Upper lobe of left lung (tissue), 4 donors: ENCODE measurements at regions not wholly inside any gene's neighbourhood (a gene's known extent, or its start where the extent isn't known, plus 50 kb on each side); places are given as distances from the start of the nearest gene placed in this dataset.

Experiments used
- CTCF ChIP-seq, 6 experiments: fragments of 450-650 bp in 4 of 6; fragments of 200-600 bp in 2 of 6; sonication (generic) in 2 of 6; IDR thresholded peaks; one replicate each; pipeline ENCODE4 v1.5.1; 2016 to 2019; ENCODE audit warnings: antibody characterized with exemption in 6 of 6
- EP300 ChIP-seq, 4 donors: sonication (generic); formaldehyde crosslinking; IDR thresholded peaks; one replicate each; pipeline ENCODE4 v1.5.1; 2017; ENCODE audit warnings: antibody characterized with exemption in 4 of 4, control low read depth in 2 of 4
- POLR2A ChIP-seq, 4 donors: fragments of 450-650 bp; IDR thresholded peaks; one replicate each; pipeline ENCODE4 v1.5.1; 2016 to 2017; ENCODE audit warnings: antibody characterized with exemption in 4 of 4, mild to moderate bottlenecking in 2 of 4

GRCh38 chr11:97419729-97420128, 1029.9 kb downstream of the JRKL start:
- no peak for TF ChIP-seq POLR2A (IDR thresholded peaks at IDR 0.05)
- no peak for TF ChIP-seq CTCF (IDR thresholded peaks at IDR 0.05)
- no peak for TF ChIP-seq EP300 (IDR thresholded peaks at IDR 0.05)
